Neural progenitor cell (in vitro differentiated cells): ENCODE measurements at regions not wholly inside any gene's neighbourhood (a gene's known extent, or its start where the extent isn't known, plus 50 kb on each side); places are given as distances from the start of the nearest gene placed in this dataset.

Experiments used
- DNase-seq: peaks from one replicate; pipeline ENCODE4 v3.0.0-alpha.2; 2016; ENCODE audit warnings: low spot score
- H2AFZ ChIP-seq: fragments of 200-600 bp; sonication (generic); replicated peaks from 2 replicates; pipeline ENCODE4 v1.6.1; 2016; ENCODE audit warnings: antibody characterized with exemption
- H3F3A ChIP-seq: fragments of 200-600 bp; sonication (generic); 2 replicates; pipeline ENCODE4 v1.6.1; 2016; ENCODE audit warnings: antibody characterized with exemption, low read depth
- H3K27ac ChIP-seq: fragments of 200-600 bp; sonication (generic); 2 replicates; pipeline ENCODE4 v1.5.1; 2016; ENCODE audit warnings: mild to moderate bottlenecking
- H3K27me3 ChIP-seq: fragments of 200-600 bp; sonication (generic); 2 replicates; pipeline ENCODE4 v1.6.1; 2016; ENCODE audit warnings: mild to moderate bottlenecking, moderate library complexity
- H3K36me3 ChIP-seq: fragments of 200-600 bp; sonication (generic); 2 replicates; pipeline ENCODE4 v1.5.1; 2016
- H3K4me1 ChIP-seq: fragments of 200-600 bp; sonication (generic); 2 replicates; pipeline ENCODE4 v1.6.1; 2016; ENCODE audit warnings: mixed run types
- H3K4me2 ChIP-seq: fragments of 200-600 bp; sonication (generic); 2 replicates; pipeline ENCODE4 v1.6.1; 2016
- H3K4me3 ChIP-seq: fragments of 200-600 bp; sonication (generic); 2 replicates; pipeline ENCODE4 v1.5.1; 2016
- H3K79me2 ChIP-seq: fragments of 200-600 bp; sonication (generic); 2 replicates; pipeline ENCODE4 v1.6.1; 2016; ENCODE audit warnings: low read depth
- H3K9ac ChIP-seq: fragments of 200-600 bp; sonication (generic); 2 replicates; pipeline ENCODE4 v1.6.1; 2016
- H3K9me3 ChIP-seq: fragments of 200-600 bp; sonication (generic); 2 replicates; pipeline ENCODE4 v1.5.1; 2016; ENCODE audit warnings: low read depth
- H4K20me1 ChIP-seq: fragments of 200-600 bp; sonication (generic); 2 replicates; pipeline ENCODE4 v1.6.1; 2016; ENCODE audit warnings: low read depth
- H3K27ac Mint-ChIP-seq: 3 replicates; pipeline ENCODE4 v1.8.0; 2021; ENCODE audit warnings: mixed read lengths
- H3K27me3 Mint-ChIP-seq: 2 replicates; pipeline ENCODE4 v1.8.0; 2022; ENCODE audit warnings: low read depth, mild to moderate bottlenecking, inconsistent platforms, moderate library complexity, mixed read lengths; ENCODE audit not compliant: insufficient read depth
- H3K36me3 Mint-ChIP-seq: 3 replicates; pipeline ENCODE4 v1.8.0; 2021; ENCODE audit warnings: mixed read lengths
- H3K4me1 Mint-ChIP-seq: 3 replicates; pipeline ENCODE4 v1.8.0; 2021; ENCODE audit warnings: mixed read lengths
- H3K4me3 Mint-ChIP-seq: 3 replicates; pipeline ENCODE4 v1.8.0; 2021; ENCODE audit warnings: mild to moderate bottlenecking, moderate library complexity, mixed read lengths
- H3K9me3 Mint-ChIP-seq: 3 replicates; pipeline ENCODE4 v1.8.0; 2020; ENCODE audit warnings: mixed read lengths
- CTCF ChIP-seq: fragments of 200-600 bp; sonication (generic); IDR thresholded peaks from 2 replicates; pipeline ENCODE4 v1.5.1; 2017; ENCODE audit warnings: antibody characterized with exemption, mild to moderate bottlenecking
- EZH2 ChIP-seq: fragments of 200-600 bp; sonication (generic); IDR thresholded peaks from 2 replicates; pipeline ENCODE4 v1.6.1; 2017; ENCODE audit warnings: antibody characterized with exemption, mild to moderate bottlenecking, moderate library complexity
- EZH2phosphoT487 ChIP-seq: fragments of 200-600 bp; sonication (generic); IDR thresholded peaks from 2 replicates; pipeline ENCODE4 v1.6.1; 2017; ENCODE audit warnings: antibody characterized with exemption

- no peak for DNase-seq
- no peak overlapping the region for H3K27ac ChIP-seq
- H3K4me2 ChIP-seq = no peak overlapping the region
- no peaks in the 10 kb centered on the region for H3K79me2 ChIP-seq
- no peaks in the 10 kb centered on the region for H3K4me1 ChIP-seq
- no peak overlapping the region for H3K9ac ChIP-seq
- no peaks in the 10 kb centered on the region for H3K36me3 ChIP-seq
- H3K27me3 Mint-ChIP-seq = no peaks in the 10 kb centered on the region
- H3F3A ChIP-seq = no peaks in the 10 kb centered on the region
- no peaks in the 10 kb centered on the region for H3K9me3 Mint-ChIP-seq
- H3K9me3 ChIP-seq = no peaks in the 10 kb centered on the region
- H2AFZ ChIP-seq = no peak overlapping the region
- no peak overlapping the region for H3K4me3 ChIP-seq
- H4K20me1 ChIP-seq = no peaks in the 10 kb centered on the region
- no peaks in the 10 kb centered on the region for H3K4me1 Mint-ChIP-seq
- TF ChIP-seq CTCF (no peak), EZH2 (no peak), EZH2phosphoT487 (no peak)
- no peaks in the 10 kb centered on the region for H3K36me3 Mint-ChIP-seq
- no peak overlapping the region for H3K27ac Mint-ChIP-seq
- H3K27me3 ChIP-seq = no peaks in the 10 kb centered on the region
- no peak overlapping the region for H3K4me3 Mint-ChIP-seq
These were observed 443.4 kb upstream of the SOX9 start for GRCh38 chr17:71677439-71677838.

GRCh38 chr17:71679832-71680231 is 441.0 kb upstream of the SOX9 start:
- no peaks in the 10 kb centered on the region for H3K79me2 ChIP-seq
- no peaks in the 10 kb centered on the region for H3K9me3 Mint-ChIP-seq
- H3K4me2 ChIP-seq = no peak overlapping the region
- H3K27ac Mint-ChIP-seq = no peak overlapping the region
- H3K9ac ChIP-seq = no peak overlapping the region
- TF ChIP-seq EZH2 = no peak
- TF ChIP-seq CTCF = no peak
- TF ChIP-seq EZH2phosphoT487 = no peak
- no peaks in the 10 kb centered on the region for H3K36me3 Mint-ChIP-seq
- H3K36me3 ChIP-seq = no peaks in the 10 kb centered on the region
- H3K27me3 ChIP-seq = no peaks in the 10 kb centered on the region
- H3K9me3 ChIP-seq = no peaks in the 10 kb centered on the region
- no peaks in the 10 kb centered on the region for H3K4me1 Mint-ChIP-seq
- no peaks in the 10 kb centered on the region for H3F3A ChIP-seq
- H4K20me1 ChIP-seq = no peaks in the 10 kb centered on the region
- no peak overlapping the region for H3K4me3 Mint-ChIP-seq
- DNase-seq = no peak
- no peak overlapping the region for H3K27ac ChIP-seq
- no peak overlapping the region for H3K4me3 ChIP-seq
- H3K4me1 ChIP-seq = no peaks in the 10 kb centered on the region
- no peak overlapping the region for H2AFZ ChIP-seq
- no peaks in the 10 kb centered on the region for H3K27me3 Mint-ChIP-seq

GRCh38 chr17:71681427-71682173 is 439.2 kb upstream of the SOX9 start:
- H3K9me3 ChIP-seq = no peaks in the 10 kb centered on the region
- no peaks in the 10 kb centered on the region for H3K79me2 ChIP-seq
- H3K4me2 ChIP-seq = no peak overlapping the region
- Mint-ChIP-seq H3K4me3 (no peak overlapping the region), H3K36me3 (no peaks in the 10 kb centered on the region), H3K27ac (no peak overlapping the region), H3K9me3 (no peaks in the 10 kb centered on the region), H3K4me1 (no peaks in the 10 kb centered on the region), H3K27me3 (no peaks in the 10 kb centered on the region)
- no peaks in the 10 kb centered on the region for H3K4me1 ChIP-seq
- H2AFZ ChIP-seq = no peak overlapping the region
- no peak for DNase-seq
- no peak overlapping the region for H3K27ac ChIP-seq
- no peaks in the 10 kb centered on the region for H4K20me1 ChIP-seq
- H3K4me3 ChIP-seq = no peak overlapping the region
- no peaks in the 10 kb centered on the region for H3F3A ChIP-seq
- H3K27me3 ChIP-seq = no peaks in the 10 kb centered on the region
- no peaks in the 10 kb centered on the region for H3K36me3 ChIP-seq
- TF ChIP-seq EZH2phosphoT487 = no peak
- no peak for TF ChIP-seq EZH2
- no peak for TF ChIP-seq CTCF
- H3K9ac ChIP-seq = no peak overlapping the region
